Hindlimb muscle (tissue), 1 donor: ENCODE measurements at regions not wholly inside any gene's neighbourhood (a gene's known extent, or its start where the extent isn't known, plus 50 kb on each side); places are given as distances from the start of the nearest gene placed in this dataset.

ENCODE experiments used
- DNase-seq: peaks from one replicate; pipeline ENCODE4 v3.0.0-alpha.2; 2013

GRCh38 chr2:157933160-157933920, 57.2 kb upstream of the ACVR1 start:
- no peak for DNase-seq

DNA sequence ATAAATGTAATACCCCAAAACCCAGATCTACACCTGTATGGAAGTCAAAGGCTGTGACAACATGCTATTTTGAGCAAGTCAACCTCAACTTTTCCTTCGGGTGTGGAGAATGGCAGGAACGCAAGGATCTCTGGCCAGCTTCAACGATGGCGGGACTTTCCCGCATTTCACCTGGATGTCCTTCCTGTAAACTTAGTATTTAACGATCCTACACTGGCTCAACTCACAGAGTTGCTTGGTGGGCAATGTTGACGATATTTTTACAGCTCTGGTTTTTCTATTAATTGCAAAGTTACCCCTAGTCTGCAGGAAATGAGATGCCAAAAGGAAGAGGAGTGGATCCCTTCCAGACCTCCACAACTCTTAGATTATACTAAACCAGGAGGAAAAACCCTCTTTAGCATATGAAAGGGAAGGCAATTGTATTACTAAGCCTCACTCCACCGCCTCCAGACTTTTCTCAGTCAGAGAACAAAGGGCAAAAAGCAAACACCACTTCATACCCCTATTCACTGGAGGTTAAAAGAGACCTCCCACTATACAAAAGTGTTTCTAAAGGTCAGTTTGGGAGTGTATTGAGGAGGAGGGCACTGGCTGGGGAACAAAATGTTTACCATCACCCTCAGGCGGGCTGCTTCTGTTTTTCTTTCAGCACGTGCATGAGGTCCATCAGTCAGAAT, 56.5 kb upstream of the ACVR1 start:
- no peak for DNase-seq

DNA sequence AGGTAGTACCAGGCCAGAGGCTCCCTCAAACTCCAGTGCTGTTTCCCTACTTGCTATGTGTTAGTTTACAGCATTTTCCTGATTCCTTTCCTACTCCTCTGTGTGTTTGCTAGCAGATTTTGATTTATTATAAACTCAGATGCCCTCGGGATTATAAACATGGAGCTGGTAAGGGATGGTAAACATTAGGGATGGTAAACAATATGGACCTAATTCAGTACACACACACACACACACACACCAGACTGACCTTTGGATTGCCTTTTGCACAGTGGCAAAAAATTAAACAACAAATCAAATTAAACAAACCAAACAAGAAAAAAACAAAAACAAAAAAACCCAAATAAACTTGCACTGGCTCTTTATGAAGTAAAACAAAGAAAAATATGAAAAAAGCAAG, 55.4 kb upstream of the ACVR1 start:
- no peak for DNase-seq

DNA sequence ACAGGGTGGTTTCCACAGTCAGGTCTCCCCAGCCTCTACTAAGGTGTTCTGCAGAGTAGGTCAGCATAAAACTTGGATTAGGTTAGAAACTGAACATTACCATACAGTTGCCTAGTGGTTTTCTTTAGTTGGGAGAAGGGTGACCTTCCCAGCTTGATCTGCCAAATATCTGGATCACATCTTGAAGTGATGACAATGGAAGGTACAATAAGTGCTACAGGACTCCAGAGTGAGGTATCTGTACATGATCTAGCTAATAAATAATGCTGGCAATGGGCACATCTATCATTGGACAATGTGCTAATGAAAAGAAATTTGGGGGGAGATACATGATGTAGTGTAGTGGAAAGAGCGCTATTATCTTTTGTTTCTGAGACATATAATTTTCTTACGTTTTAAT, 54.6 kb upstream of the ACVR1 start:
- DNase-seq = no peak

DNA sequence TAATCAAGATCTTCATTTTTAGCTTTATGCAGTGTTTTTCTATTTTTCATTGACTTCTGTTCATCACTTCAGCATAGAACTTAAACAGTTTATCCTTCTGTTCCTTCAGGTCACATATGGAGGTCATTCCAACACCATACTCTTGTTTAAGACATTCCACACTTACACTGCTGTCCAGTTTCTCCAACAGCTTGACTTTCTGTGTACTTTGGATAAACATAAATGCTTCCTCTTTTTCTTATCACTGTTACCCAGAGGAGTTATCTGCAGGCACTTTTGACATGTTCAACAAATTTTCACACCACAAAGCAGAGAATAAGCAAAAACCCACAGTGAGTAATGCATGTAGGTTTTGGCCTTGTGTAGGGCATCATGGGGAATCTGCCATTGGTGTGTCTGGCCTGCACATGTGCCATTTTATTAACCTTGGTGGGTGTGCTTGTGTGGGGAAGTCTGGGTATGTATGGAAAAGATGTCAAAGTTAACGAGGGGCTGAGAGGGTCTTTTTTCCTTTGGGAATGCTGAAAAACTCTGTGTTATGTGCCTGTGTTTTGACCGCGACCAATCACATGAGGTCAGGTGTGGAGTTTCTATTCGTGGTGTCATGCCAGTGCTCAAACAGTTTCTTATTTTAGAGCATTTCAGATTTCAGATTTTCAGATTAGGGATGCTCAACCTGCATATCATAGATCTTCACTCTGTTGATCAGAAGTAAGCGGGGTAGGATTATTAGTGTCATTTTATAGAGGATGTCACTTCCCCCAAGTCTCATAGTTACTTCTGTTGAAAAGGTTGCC, 53.9 kb upstream of the ACVR1 start:
- DNase-seq = no peak

DNA sequence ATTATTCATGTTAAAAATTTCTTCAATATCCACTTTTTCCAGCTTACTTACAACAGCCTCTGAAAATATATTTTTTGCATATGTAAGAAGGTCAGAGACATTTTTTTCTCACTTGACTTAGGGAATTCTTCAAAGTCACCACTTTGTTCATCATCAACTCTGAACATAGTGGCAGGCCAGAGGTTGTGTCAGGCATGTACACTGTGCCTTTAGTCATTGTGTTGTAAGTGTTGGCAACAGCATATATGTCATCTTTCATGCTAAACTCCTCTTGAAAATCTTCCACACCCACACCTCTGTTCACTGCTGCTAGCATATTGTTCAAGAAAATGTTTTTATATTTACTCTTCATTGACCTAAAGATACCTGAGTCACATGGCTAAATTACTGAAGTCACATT, 52.2 kb upstream of the ACVR1 start:
- no peak for DNase-seq

GRCh38 chr2:157927155-157927554, 51.0 kb upstream of the ACVR1 start:
- no peak for DNase-seq
